ENCODE measurements at regions not wholly inside any gene's neighbourhood (a gene's known extent, or its start where the extent isn't known, plus 50 kb on each side); places are given as distances from the start of the nearest gene placed in this dataset.

DNA sequence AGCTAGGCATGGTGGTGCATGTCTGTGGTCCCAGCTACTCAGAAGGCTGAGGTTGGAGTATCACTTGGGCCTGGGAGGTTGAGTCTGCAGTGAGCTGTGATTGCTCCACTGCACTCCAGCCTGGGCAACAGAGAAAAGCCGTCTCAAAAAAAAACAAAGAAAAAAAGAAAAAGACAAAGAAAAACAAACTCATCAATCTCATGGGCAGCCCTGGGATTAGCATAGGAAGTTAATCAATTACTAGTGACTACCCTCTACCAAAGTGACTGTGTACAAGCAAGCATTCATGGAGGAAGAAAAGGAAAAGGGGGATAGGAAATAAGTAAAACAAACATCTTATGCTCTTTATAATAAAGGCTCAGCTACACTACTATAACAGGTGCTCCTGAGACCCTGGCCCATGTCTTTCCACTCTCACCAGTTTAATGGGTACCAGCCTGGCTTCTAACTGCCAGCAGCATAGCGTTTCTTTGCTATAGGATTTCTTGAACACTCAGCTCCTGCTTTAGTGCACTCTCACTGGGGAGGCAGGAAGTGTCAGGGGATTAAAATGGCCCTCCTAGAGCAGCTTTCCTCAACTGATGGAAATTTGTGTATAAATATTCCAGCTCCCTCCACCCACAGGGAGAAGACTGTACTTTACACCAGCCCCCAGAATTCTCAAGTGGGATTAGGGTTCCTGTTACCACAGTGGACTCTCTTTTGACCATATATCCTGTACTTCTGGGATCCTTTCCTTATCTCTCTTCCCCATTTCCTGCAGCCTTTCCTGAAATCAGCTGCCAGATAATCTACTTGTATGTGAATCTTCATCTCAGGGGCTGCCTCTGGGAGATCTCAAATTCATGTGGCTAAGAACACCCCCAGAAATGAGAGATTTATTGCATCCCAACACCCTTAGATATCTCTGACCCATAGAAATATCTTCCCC lies 91.3 kb upstream of the GLS start:
- 0 to 100% (median 82%) methylated on average over 1 to 2 of the region's 2 CpGs; no CpG with 5 or more reads in 4 of the 10 experiments for WGBS, 10 experiments
- Histone ChIP-seq H3K4me1 (replicated peaks in 1 of 2) (peaks cover 2 to 44% of the 10 kb centered on the region in 2 donors), H3K27ac (no peak overlapping the region), H3K4me3 (no peak overlapping the region)
- in situ Hi-C loops (cut with MboI; ENCODE audit: low pct_unique_long_range_greater_than_20kb in 2 of 9, low sequenced_read_pairs in 9 of 9, unreplicated experiment in 9 of 9): loop anchor here in 1 of 9 experiments (25.0 kb wide), 1 partner anchor 173 kb away; no protein-coding TSS in a partner anchor
- peak in 2 of 8 experiments; percentile 11 to 21 for ATAC-seq (replicated peaks in 6 of 8)

DNA sequence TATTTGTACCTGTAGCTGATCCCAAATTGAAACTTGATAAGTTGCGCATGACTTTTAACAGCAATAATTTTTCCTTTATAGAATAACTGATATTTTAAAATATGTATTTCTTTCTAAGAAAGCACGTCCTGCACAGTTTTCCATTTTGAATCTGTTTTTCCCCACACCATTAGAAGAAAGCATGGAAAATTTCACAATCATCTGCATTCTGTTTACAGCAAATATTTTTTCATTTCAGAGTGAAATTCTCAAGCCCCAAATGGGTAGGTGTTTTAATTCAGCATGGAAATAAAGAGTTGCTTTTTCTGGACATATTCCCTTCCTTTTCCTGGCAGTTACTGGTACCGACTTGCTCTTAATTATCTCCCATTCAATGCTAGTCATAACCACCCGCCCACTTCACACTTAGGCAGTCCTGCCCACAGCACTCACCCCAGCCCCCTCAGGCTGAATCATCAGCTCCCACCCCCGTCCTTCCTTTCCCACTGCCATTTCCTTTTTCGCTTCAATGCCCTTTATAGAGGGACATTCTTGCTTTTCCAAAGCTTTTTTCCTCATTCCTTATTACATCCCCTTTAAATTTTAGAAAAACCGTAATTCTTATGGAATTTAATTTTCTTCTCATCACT lies 89.2 kb upstream of the GLS start:
- H3K4me1 ChIP-seq (replicated peaks in 1 of 2): peaks cover 2 to 42% of the 10 kb centered on the region in 2 donors
- WGBS, 10 experiments: 30 to 94% (median 71%) methylated on average over 2 to 6 of the region's 7 CpGs
- peak in 6 of 8 experiments; percentile 36 to 70 (median 45) for ATAC-seq (replicated peaks in 6 of 8)
- H3K27ac ChIP-seq: no peak overlapping the region
- no peak overlapping the region for H3K4me3 ChIP-seq
- in situ Hi-C loops (cut with MboI; ENCODE audit: low pct_unique_long_range_greater_than_20kb in 2 of 9, low sequenced_read_pairs in 9 of 9, unreplicated experiment in 9 of 9): loop anchor here in 1 of 9 experiments (25.0 kb wide), 1 partner anchor 171 kb away; no protein-coding TSS in a partner anchor

DNA sequence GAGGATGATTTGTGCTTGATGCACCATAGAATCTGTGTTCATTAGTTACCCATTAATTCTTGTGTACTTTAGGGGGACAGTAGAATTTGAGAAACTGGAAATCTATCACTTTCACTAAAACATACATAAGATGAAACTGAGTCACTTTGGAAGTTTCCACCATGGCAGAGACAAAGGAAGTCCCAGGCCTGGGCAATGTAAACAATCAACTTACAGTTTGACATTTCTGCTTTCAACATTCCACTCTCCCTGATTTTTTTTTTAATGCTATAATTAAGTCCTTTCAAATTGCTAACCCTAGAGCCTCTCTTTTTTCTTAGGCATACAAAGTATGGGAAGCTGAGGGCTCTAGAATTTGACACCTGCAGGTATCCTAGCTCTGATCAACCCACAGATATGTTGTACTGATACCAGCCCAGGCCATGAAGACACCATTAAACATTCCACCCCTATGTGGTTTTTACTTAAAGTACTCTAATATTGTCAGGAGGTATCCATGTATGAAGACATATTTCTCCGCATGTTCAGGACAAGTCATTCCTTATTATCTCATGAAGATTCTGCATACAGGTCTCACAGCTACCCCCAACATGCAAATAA lies 88.5 kb upstream of the GLS start:
- WGBS, 10 experiments: 0 to 100% (median 17%) methylated on average over 1 of the region's 1 CpG; no CpG with 5 or more reads in 5 of the 10 experiments
- peaks cover 2 to 36% of the 10 kb centered on the region in 2 donors for H3K4me1 ChIP-seq (replicated peaks in 1 of 2)
- in situ Hi-C loops (cut with MboI; ENCODE audit: low pct_unique_long_range_greater_than_20kb in 2 of 9, low sequenced_read_pairs in 9 of 9, unreplicated experiment in 9 of 9): loop anchor here in 1 of 9 experiments (25.0 kb wide), 1 partner anchor 170 kb away; no protein-coding TSS in a partner anchor
- H3K4me3 ChIP-seq: no peak overlapping the region
- H3K27ac ChIP-seq: no peak overlapping the region
- ATAC-seq (replicated peaks in 6 of 8): no peak

DNA sequence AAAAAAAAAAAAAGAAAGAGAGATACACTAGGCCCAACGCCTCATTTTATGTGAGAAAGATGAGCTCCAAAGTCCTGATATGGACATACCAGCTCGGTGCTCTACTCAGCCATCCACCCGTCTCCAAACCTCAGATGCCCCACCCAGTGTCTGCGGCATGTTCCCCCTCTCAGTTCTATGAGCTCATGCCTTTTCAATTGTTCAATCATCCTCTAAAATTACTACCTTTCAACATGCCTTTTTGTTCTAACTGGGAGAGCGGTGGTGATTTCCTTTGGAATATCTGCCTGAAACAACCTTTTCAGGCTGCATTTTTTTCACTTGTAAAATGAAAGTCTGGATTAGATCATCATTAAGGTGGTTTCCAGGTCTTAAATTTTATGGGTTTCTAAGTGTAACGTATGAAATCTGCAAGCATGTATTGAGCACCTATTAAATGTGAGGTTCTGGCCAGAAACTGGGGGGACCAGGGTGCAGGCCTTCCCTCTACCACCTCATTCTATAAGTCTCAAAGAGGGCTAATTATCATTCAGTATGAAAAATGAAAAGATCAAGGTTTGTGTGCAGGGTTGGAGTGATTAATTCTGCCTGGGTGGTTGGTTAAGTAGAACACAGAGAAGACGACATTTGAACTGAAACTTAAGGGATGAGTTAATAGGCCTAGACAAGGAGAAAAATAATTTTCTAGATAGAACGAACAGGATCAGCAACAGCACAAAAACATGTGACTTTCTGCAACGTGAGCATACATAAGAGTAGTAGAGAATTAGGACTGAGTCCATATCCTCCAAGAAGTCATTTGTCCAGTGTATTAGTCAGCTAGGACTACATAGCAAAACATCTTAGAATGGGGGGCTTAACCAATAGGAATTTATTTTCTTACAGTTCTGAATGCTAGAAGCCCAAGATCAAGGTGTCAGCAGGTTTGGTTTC lies 87.4 kb upstream of the GLS start:
- in situ Hi-C loops (cut with MboI; ENCODE audit: low pct_unique_long_range_greater_than_20kb in 2 of 9, low sequenced_read_pairs in 9 of 9, unreplicated experiment in 9 of 9): loop anchor here in 1 of 9 experiments (25.0 kb wide), 1 partner anchor 169 kb away; no protein-coding TSS in a partner anchor
- Histone ChIP-seq H3K4me3 (no peak overlapping the region), H3K27ac (no peak overlapping the region), H3K4me1 (replicated peaks in 1 of 2) (peaks cover 1 to 24% of the 10 kb centered on the region in 2 donors)
- no peak for ATAC-seq (replicated peaks in 6 of 8)
- 73 to 100% (median 96%) methylated on average over 1 to 7 of the region's 9 CpGs for WGBS, 10 experiments

DNA sequence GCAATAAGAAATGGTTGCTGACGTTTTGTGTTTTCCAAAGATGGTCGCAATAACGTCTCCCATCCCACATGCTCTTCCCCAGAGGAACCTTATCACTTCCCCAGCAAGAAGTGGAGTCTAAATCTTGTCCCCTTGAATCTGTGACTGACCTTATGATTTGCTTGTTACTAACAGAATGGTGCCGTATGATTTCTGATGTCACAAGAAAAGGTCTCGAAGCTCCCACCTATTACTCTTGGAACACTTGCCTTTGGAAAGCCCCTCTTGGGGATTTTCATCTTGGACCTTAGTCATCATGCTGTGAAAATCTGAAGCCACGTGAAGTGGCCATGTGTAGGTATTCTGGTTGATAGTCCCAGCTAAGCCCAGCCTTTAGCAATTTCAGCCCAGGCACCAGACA lies 86.2 kb upstream of the GLS start:
- Histone ChIP-seq H3K27ac (no peak overlapping the region), H3K4me1 (replicated peaks in 1 of 2) (peaks cover 0 to 13% of the 10 kb centered on the region in 2 donors), H3K4me3 (no peak overlapping the region)
- ATAC-seq (replicated peaks in 6 of 8): no peak
- WGBS, 10 experiments: 42 to 100% (median 79%) methylated on average over 2 to 5 of the region's 6 CpGs; no CpG with 5 or more reads in 2 of the 10 experiments
- in situ Hi-C loops (cut with MboI; ENCODE audit: low pct_unique_long_range_greater_than_20kb in 2 of 9, low sequenced_read_pairs in 9 of 9, unreplicated experiment in 9 of 9): loop anchor here in 1 of 9 experiments (25.0 kb wide), 1 partner anchor 168 kb away; no protein-coding TSS in a partner anchor

DNA sequence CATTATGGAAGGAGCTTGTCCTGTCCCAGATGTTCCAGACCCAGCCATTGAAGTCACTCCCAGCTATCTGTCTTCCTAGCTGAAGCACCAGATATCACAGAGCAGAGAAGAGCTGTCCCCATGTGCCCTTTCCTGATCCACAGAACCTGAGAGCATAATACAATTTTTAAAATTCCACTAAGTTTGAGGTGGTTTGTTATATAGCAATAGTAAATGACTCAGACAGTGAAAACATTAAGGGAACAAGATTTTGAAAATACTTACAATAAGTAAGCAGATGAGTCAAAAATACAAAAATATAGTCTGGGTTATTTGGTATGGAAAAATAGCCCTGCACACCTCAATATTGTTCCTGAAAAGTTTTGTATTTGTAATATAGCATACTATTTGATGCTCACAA lies 85.8 kb upstream of the GLS start:
- ATAC-seq (replicated peaks in 6 of 8): no peak
- H3K4me3 ChIP-seq: no peak overlapping the region
- in situ Hi-C loops (cut with MboI; ENCODE audit: low pct_unique_long_range_greater_than_20kb in 2 of 9, low sequenced_read_pairs in 9 of 9, unreplicated experiment in 9 of 9): loop anchor here in 1 of 9 experiments (25.0 kb wide), 1 partner anchor 168 kb away; no protein-coding TSS in a partner anchor
- peaks cover 0 to 9% of the 10 kb centered on the region in 2 donors for H3K4me1 ChIP-seq (replicated peaks in 1 of 2)
- H3K27ac ChIP-seq: no peak overlapping the region

DNA sequence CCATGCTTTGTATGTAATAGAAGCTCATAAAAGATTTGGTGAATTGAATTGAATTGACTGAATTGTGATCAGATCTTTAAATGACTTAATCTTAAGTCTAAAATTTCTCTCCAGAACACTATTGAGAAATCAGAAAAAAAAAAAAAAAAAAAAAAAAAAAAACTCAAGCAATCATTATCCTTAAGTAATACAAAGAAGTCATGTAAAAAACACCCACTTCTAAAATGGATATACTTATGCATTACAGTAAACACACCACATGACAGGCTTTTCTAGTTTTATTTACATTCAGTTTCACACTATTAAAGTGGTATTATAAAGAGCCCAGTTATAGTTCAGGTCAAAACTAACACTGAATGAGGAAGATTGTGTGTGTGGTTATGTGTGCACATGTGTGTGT lies 84.9 kb upstream of the GLS start:
- peaks cover 0 to 4% of the 10 kb centered on the region in 2 donors for H3K4me1 ChIP-seq (replicated peaks in 1 of 2)
- in situ Hi-C loops (cut with MboI; ENCODE audit: low pct_unique_long_range_greater_than_20kb in 2 of 9, low sequenced_read_pairs in 9 of 9, unreplicated experiment in 9 of 9): loop anchor here in 1 of 9 experiments (25.0 kb wide), 1 partner anchor 167 kb away; no protein-coding TSS in a partner anchor
- ATAC-seq (replicated peaks in 6 of 8): no peak
- no peak overlapping the region for H3K4me3 ChIP-seq
- H3K27ac ChIP-seq: no peak overlapping the region

DNA sequence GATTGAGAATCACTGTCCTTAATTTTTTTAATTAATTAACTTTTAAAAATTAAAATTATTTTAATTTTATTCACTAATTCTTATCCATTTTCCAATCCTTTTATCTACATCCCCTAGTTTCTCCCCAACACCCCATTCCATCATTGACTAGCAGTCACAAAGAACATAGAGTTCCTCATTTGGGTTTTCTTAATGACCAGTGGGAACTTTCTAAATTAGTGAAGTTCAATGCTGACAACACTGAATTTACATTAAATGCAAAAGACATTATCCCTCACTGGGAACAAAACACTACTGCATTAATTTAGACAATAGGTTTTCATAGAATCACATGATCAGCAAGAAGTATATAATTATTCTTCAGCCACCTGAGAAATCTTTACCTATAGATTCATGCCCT lies 80.6 kb upstream of the GLS start:
- ATAC-seq (replicated peaks in 6 of 8): no peak
- Histone ChIP-seq H3K4me1 (replicated peaks in 1 of 2) (peaks cover 0 to 7% of the 10 kb centered on the region in 2 donors), H3K27ac (no peak overlapping the region), H3K4me3 (no peak overlapping the region)
- in situ Hi-C loops (cut with MboI; ENCODE audit: low pct_unique_long_range_greater_than_20kb in 2 of 9, low sequenced_read_pairs in 9 of 9, unreplicated experiment in 9 of 9): loop anchor here in 2 of 9 experiments (25.0 kb wide), 2 partner anchors 162 to 713 kb away; no protein-coding TSS in a partner anchor

DNA sequence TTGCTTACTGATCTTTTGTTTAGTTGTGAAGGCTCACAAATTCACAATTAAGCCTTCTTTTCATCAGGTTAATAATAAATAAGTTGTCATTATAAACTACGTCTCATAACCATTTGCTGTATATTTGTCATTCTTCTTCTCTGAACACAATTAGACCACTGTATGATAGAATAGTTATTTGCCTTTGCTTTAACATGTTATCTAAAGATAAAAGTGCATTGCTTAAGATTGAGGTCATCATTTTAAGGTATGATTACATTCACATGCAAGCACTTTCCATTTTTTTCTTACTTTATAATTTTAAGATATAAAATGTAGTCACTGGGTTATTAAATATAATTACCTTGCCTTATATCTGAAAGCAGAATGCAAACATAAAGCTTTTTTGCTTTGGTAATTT lies 80.1 kb upstream of the GLS start:
- Histone ChIP-seq H3K27ac (no peak overlapping the region), H3K4me3 (no peak overlapping the region)
- 67 to 100% (median 88%) methylated on average over 1 of the region's 1 CpG; no CpG with 5 or more reads in 2 of the 10 experiments for WGBS, 10 experiments

DNA sequence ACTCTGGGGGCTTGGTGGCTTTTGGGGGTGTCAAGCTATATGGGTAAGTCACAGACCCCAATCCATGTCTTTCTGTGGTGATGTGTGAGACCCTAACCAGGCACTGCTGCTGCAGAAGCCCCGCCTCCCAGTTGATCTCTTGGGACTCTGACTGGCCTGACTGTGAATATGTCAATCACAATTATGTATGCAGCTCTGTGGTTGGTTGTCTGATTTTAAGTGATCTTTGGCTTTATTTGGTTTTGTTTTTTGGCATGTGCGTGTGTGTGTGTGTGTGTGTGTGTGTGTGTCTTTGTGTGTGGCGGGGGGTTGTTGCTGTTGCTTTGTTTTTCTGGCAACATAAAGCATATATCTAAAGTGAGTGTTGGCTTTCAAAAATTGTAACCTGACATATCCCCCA lies 78.5 kb upstream of the GLS start:
- peaks cover 0 to 7% of the 10 kb centered on the region in 2 donors for H3K4me1 ChIP-seq (replicated peaks in 1 of 2)
- ATAC-seq (replicated peaks in 6 of 8): peak in 4 of 8 experiments; percentile 47 to 62 (median 53)
- 75 to 100% (median 86%) methylated on average over 1 to 3 of the region's 3 CpGs; no CpG with 5 or more reads in 3 of the 10 experiments for WGBS, 10 experiments
- H3K4me3 ChIP-seq: no peak overlapping the region
- no peak overlapping the region for H3K27ac ChIP-seq
- in situ Hi-C loops (cut with MboI; ENCODE audit: low pct_unique_long_range_greater_than_20kb in 2 of 9, low sequenced_read_pairs in 9 of 9, unreplicated experiment in 9 of 9): loop anchor here in 1 of 9 experiments (25.0 kb wide), 1 partner anchor 715 kb away; no protein-coding TSS in a partner anchor

More for the DNA sequence above, 80.1 kb upstream of the GLS start:
- H3K4me1 ChIP-seq (replicated peaks in 1 of 2): peaks cover 0 to 7% of the 10 kb centered on the region in 2 donors
- in situ Hi-C loops (cut with MboI; ENCODE audit: low pct_unique_long_range_greater_than_20kb in 2 of 9, low sequenced_read_pairs in 9 of 9, unreplicated experiment in 9 of 9): loop anchor here in 1 of 9 experiments (25.0 kb wide), 1 partner anchor 713 kb away; no protein-coding TSS in a partner anchor
- no peak for ATAC-seq (replicated peaks in 6 of 8)

DNA sequence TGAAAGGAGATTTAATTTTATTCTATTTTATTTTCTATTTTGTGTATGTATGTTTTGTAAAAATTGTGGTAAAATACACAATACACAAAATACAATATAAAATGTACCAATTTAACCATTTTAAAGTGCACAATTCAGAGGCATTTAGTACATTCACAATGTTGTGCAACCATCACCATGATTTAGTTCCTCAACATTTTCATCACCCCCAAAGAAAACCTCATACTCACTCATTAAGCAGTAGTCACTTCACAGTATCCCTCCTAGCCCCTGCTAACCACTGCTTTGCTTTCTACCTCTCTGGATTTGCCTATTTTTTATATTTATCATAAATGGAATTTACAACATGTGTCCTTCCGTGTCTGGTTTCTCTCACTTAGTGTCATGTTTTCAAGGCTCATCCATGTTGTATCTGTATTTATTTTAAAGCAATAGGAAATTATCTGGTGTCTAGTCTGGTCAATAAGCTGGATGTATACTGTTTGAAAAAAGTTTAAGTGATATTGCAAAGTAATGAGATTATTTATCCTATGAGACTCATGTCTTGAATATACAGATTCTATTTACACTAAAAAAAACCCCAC lies 77.9 kb upstream of the GLS start:
- ATAC-seq (replicated peaks in 6 of 8): no peak
- Histone ChIP-seq H3K27ac (no peak overlapping the region), H3K4me3 (no peak overlapping the region), H3K4me1 (replicated peaks in 1 of 2) (peaks cover 0 to 7% of the 10 kb centered on the region in 2 donors)
- in situ Hi-C loops (cut with MboI; ENCODE audit: low pct_unique_long_range_greater_than_20kb in 2 of 9, low sequenced_read_pairs in 9 of 9, unreplicated experiment in 9 of 9): loop anchor here in 1 of 9 experiments (25.0 kb wide), 1 partner anchor 715 kb away; no protein-coding TSS in a partner anchor
- 38 to 100% (median 90%) methylated on average over 1 of the region's 1 CpG; no CpG with 5 or more reads in 1 of the 10 experiments for WGBS, 10 experiments

All from motor neuron (in vitro differentiated cells).